Fibroblast of gingiva (primary cell): ENCODE measurements at regions not wholly inside any gene's neighbourhood (a gene's known extent, or its start where the extent isn't known, plus 50 kb on each side); places are given as distances from the start of the nearest gene placed in this dataset.

Source experiments
- DNase-seq: peaks from one replicate; pipeline ENCODE4 v3.0.0-alpha.2; 2011; ENCODE audit warnings: low read depth

- peak; percentile 31 for DNase-seq
Measured at GRCh38 chr6:10465629-10466499, 51.0 kb upstream of the TFAP2A start.
